ENCODE measurements at regions not wholly inside any gene's neighbourhood (a gene's known extent, or its start where the extent isn't known, plus 50 kb on each side); places are given as distances from the start of the nearest gene placed in this dataset.

GRCh38 chr9:89891591-89892304 is 286.9 kb downstream of the GADD45G start:
- ATAC-seq (ENCODE audit: low FRiP score in 2 of 2) (peak; percentile 71 to 75), DNase-seq (peak in 1 of 2 donors; percentile 25)
- Histone ChIP-seq H3K36me3 (no peaks in the 10 kb centered on the region), H3K27ac (peak overlapping the region in 2 of 4 donors; percentile 27 to 70), H3K9me3 (no peaks in the 10 kb centered on the region), H3K27me3 (no peaks in the 10 kb centered on the region), H3K4me3 (no peak overlapping the region), H3K4me1 (peaks cover 7 to 22% (median 13%) of the 10 kb centered on the region in 4 donors)
- TF ChIP-seq POLR2A (IDR thresholded peaks at IDR 0.05) (no peak), POLR2AphosphoS5 (IDR thresholded peaks at IDR 0.05) (peak in 1 of 2 donors; percentile 15), EP300 (IDR thresholded peaks at IDR 0.05) (no peak), CTCF (IDR thresholded peaks at IDR 0.05) (no peak)
- 49 to 52% methylated on average over 6 of the region's 6 CpGs for WGBS, 2 donors

GRCh38 chr9:89892920-89893319 is 288.1 kb downstream of the GADD45G start:
- no peak overlapping the region for H3K27ac ChIP-seq

GRCh38 chr9:89893886-89894285 is 289.1 kb downstream of the GADD45G start:
- Histone ChIP-seq H3K36me3 (no peaks in the 10 kb centered on the region), H3K27ac (no peak overlapping the region), H3K4me1 (peaks cover 7 to 18% (median 11%) of the 10 kb centered on the region in 4 donors), H3K9me3 (no peaks in the 10 kb centered on the region), H3K4me3 (no peak overlapping the region), H3K27me3 (no peaks in the 10 kb centered on the region)
- WGBS, 2 donors: 97 to 100% methylated on average over 2 of the region's 2 CpGs
- ATAC-seq (ENCODE audit: low FRiP score in 2 of 2): no peak
- TF ChIP-seq CTCF (IDR thresholded peaks at IDR 0.05): no peak
- no peak for TF ChIP-seq EP300 (IDR thresholded peaks at IDR 0.05)
- TF ChIP-seq POLR2A (IDR thresholded peaks at IDR 0.05): no peak
- TF ChIP-seq POLR2AphosphoS5 (IDR thresholded peaks at IDR 0.05): no peak
- no peak for DNase-seq

More at GRCh38 chr9:89892920-89893319, 288.1 kb downstream of the GADD45G start:
- Histone ChIP-seq H3K4me1 (peaks cover 7 to 18% (median 11%) of the 10 kb centered on the region in 4 donors), H3K4me3 (no peak overlapping the region), H3K27me3 (no peaks in the 10 kb centered on the region), H3K9me3 (no peaks in the 10 kb centered on the region), H3K36me3 (no peaks in the 10 kb centered on the region)
- TF ChIP-seq CTCF (IDR thresholded peaks at IDR 0.05): no peak
- no peak for TF ChIP-seq POLR2A (IDR thresholded peaks at IDR 0.05)
- TF ChIP-seq POLR2AphosphoS5 (IDR thresholded peaks at IDR 0.05): no peak
- no peak for TF ChIP-seq EP300 (IDR thresholded peaks at IDR 0.05)
- WGBS, 2 donors: 88 to 93% methylated on average over 6 of the region's 6 CpGs
- DNase-seq (no peak), ATAC-seq (ENCODE audit: low FRiP score in 2 of 2) (no peak)

GRCh38 chr9:89896806-89897340 is 292.1 kb downstream of the GADD45G start:
- no peak for TF ChIP-seq POLR2A (IDR thresholded peaks at IDR 0.05)
- no peak for TF ChIP-seq POLR2AphosphoS5 (IDR thresholded peaks at IDR 0.05)
- no peak for TF ChIP-seq CTCF (IDR thresholded peaks at IDR 0.05)
- no peak for TF ChIP-seq EP300 (IDR thresholded peaks at IDR 0.05)
- H3K36me3 ChIP-seq: no peaks in the 10 kb centered on the region
- DNase-seq (peak in 1 of 2 donors; percentile 15), ATAC-seq (ENCODE audit: low FRiP score in 2 of 2) (no peak)
- H3K9me3 ChIP-seq: no peaks in the 10 kb centered on the region
- H3K27me3 ChIP-seq: no peaks in the 10 kb centered on the region
- H3K4me3 ChIP-seq: no peak overlapping the region
- H3K27ac ChIP-seq: no peak overlapping the region
- peaks cover under 1 to 15% (median 7%) of the 10 kb centered on the region in 4 donors for H3K4me1 ChIP-seq
- WGBS, 2 donors: 90 to 91% methylated on average over 5 of the region's 5 CpGs

Measured in upper lobe of left lung (tissue), 6 donors.